ENCODE measurements at regions not wholly inside any gene's neighbourhood (a gene's known extent, or its start where the extent isn't known, plus 50 kb on each side); places are given as distances from the start of the nearest gene placed in this dataset.

DNA sequence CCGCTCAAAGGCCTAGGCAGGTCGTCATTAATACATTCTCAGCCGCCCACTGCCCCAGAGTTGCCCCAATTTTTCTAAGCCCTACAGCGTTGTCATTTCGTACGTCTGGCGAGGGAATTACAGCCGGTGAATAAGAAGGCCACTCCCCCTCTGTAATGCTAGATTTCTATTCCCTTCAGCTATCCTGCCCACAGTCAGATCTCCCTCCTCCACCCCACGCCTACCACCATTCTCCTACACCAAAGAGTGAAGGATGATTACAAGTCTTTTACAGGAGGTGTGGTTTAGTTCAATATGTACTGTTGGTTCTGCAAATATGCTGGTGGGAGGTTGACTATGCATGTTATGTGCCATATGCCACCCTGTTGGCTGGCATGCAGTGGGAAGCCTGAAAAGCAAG is 83.7 kb upstream of the SMIM15 start:
- no peak for TF ChIP-seq CTCF (conservative IDR thresholded peaks at IDR 0.05 in 1 of 2, IDR thresholded peaks at IDR 0.05 in 1 of 2; ENCODE audit: low read depth in 1 of 2, low read length in 2 of 2)
- TF ChIP-seq EZH2 (IDR thresholded peaks at IDR 0.05; ENCODE audit: low read length, missing control alignments): no peak
- Histone ChIP-seq H3K27ac (ENCODE audit: insufficient read depth, low read length) (no peak overlapping the region), H3K27me3 (ENCODE audit: control insufficient read depth, insufficient read depth, low read length) (no peaks in the 10 kb centered on the region), H3K36me3 (ENCODE audit: control insufficient read depth, insufficient read depth, low read length) (no peaks in the 10 kb centered on the region), H3K4me3 (replicated peaks in 1 of 4; ENCODE audit: control extremely low read depth in 1 of 4, insufficient read depth in 1 of 4, low read depth in 3 of 4, low read length in 4 of 4) (no peak overlapping the region), H3K4me2 (ENCODE audit: extremely low read depth, insufficient read depth, low read length) (peak overlapping the region; percentile 42), H3K9ac (ENCODE audit: insufficient read depth, low read length) (no peak overlapping the region), H3K79me2 (ENCODE audit: control insufficient read depth, insufficient read depth, low read length) (no peaks in the 10 kb centered on the region), H3K9me3 (ENCODE audit: control insufficient read depth, insufficient read depth, low read depth, low read length) (no peaks in the 10 kb centered on the region), H4K20me1 (ENCODE audit: control insufficient read depth, extremely low read depth, insufficient read depth, low read length) (no peaks in the 10 kb centered on the region), H3K4me1 (ENCODE audit: control insufficient read depth, extremely low read depth, insufficient read depth, low read length) (no peaks in the 10 kb centered on the region), H2AFZ (ENCODE audit: low read length) (peak overlapping the region; percentile 37)
- peak in 1 of 2 donors; percentile 26 for DNase-seq (ENCODE audit: low read depth in 2 of 2)

GRCh38 chr5:61246768-61247307 is 84.6 kb upstream of the SMIM15 start:
- Histone ChIP-seq H3K79me2 (ENCODE audit: control insufficient read depth, insufficient read depth, low read length) (no peaks in the 10 kb centered on the region), H2AFZ (ENCODE audit: low read length) (no peak overlapping the region), H3K4me1 (ENCODE audit: control insufficient read depth, extremely low read depth, insufficient read depth, low read length) (no peaks in the 10 kb centered on the region), H3K4me2 (ENCODE audit: extremely low read depth, insufficient read depth, low read length) (no peak overlapping the region), H3K27me3 (ENCODE audit: control insufficient read depth, insufficient read depth, low read length) (no peaks in the 10 kb centered on the region), H3K9ac (ENCODE audit: insufficient read depth, low read length) (no peak overlapping the region), H3K4me3 (replicated peaks in 1 of 4; ENCODE audit: control extremely low read depth in 1 of 4, insufficient read depth in 1 of 4, low read depth in 3 of 4, low read length in 4 of 4) (no peak overlapping the region), H3K9me3 (ENCODE audit: control insufficient read depth, insufficient read depth, low read depth, low read length) (no peaks in the 10 kb centered on the region), H3K36me3 (ENCODE audit: control insufficient read depth, insufficient read depth, low read length) (no peaks in the 10 kb centered on the region), H3K27ac (ENCODE audit: insufficient read depth, low read length) (no peak overlapping the region), H4K20me1 (ENCODE audit: control insufficient read depth, extremely low read depth, insufficient read depth, low read length) (no peaks in the 10 kb centered on the region)
- TF ChIP-seq CTCF (conservative IDR thresholded peaks at IDR 0.05 in 1 of 2, IDR thresholded peaks at IDR 0.05 in 1 of 2; ENCODE audit: low read depth in 1 of 2, low read length in 2 of 2) (no peak), EZH2 (IDR thresholded peaks at IDR 0.05; ENCODE audit: low read length, missing control alignments) (no peak)
- peak in 1 of 2 donors; percentile 21 for DNase-seq (ENCODE audit: low read depth in 2 of 2)

DNA sequence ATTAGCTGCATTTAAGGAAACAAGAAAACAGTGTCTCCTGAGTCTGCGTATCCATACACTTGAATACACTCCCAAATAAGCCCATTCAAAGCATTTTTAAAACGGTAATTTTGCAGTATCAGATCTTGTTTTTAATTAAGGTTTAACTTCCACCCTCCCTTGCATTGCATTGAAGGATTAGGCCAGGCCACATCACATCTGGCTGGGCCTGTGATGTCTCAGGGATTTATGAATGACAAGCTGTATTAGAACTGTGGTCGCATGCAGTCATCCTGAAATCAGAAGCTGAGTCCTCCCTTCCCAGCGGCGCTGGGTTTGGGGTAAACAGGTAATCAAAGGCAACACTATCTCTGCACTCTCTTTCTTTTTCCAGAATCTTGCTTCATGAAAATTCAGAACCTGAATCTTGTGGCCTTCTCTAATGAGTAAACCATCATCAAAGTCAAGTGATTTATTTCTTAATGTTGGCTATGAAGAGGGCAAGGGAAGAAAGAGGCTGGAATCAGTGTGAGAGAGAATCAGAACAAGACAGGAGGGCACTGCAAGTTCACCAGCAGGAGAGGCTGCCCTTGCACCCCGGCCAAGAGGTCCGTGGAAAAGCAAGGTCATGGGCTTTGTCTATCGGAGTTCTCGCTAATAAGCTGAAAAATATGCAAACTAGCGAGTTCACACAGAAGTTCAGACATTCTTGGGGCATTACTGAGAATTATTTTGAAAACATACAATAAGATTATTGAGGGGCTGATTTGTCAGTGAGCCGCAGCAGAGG is 80.0 kb upstream of the ZSWIM6 start:
- H3K4me1 ChIP-seq (ENCODE audit: control insufficient read depth, extremely low read depth, insufficient read depth, low read length): no peaks in the 10 kb centered on the region
- DNase-seq (ENCODE audit: low read depth in 2 of 2): peak in 1 of 2 donors; percentile 71
- H2AFZ ChIP-seq (ENCODE audit: low read length): no peak overlapping the region
- no peak overlapping the region for H3K4me2 ChIP-seq (ENCODE audit: extremely low read depth, insufficient read depth, low read length)
- no peak overlapping the region for H3K4me3 ChIP-seq (replicated peaks in 1 of 4; ENCODE audit: control extremely low read depth in 1 of 4, insufficient read depth in 1 of 4, low read depth in 3 of 4, low read length in 4 of 4)
- no peaks in the 10 kb centered on the region for H3K36me3 ChIP-seq (ENCODE audit: control insufficient read depth, insufficient read depth, low read length)
- no peaks in the 10 kb centered on the region for H3K27me3 ChIP-seq (ENCODE audit: control insufficient read depth, insufficient read depth, low read length)
- no peak overlapping the region for H3K9ac ChIP-seq (ENCODE audit: insufficient read depth, low read length)
- H4K20me1 ChIP-seq (ENCODE audit: control insufficient read depth, extremely low read depth, insufficient read depth, low read length): no peaks in the 10 kb centered on the region
- no peaks in the 10 kb centered on the region for H3K79me2 ChIP-seq (ENCODE audit: control insufficient read depth, insufficient read depth, low read length)
- TF ChIP-seq CTCF (conservative IDR thresholded peaks at IDR 0.05 in 1 of 2, IDR thresholded peaks at IDR 0.05 in 1 of 2; ENCODE audit: low read depth in 1 of 2, low read length in 2 of 2): no peak
- TF ChIP-seq EZH2 (IDR thresholded peaks at IDR 0.05; ENCODE audit: low read length, missing control alignments): no peak
- no peak overlapping the region for H3K27ac ChIP-seq (ENCODE audit: insufficient read depth, low read length)
- no peaks in the 10 kb centered on the region for H3K9me3 ChIP-seq (ENCODE audit: control insufficient read depth, insufficient read depth, low read depth, low read length)
